22Rv1 (cell line): ENCODE measurements at regions not wholly inside any gene's neighbourhood (a gene's known extent, or its start where the extent isn't known, plus 50 kb on each side); places are given as distances from the start of the nearest gene placed in this dataset.

Source experiments
- ZFX ChIP-seq: fragments of 450-650 bp; IDR thresholded peaks from 2 replicates; pipeline ENCODE4 v1.6.1; 2017; ENCODE audit warnings: antibody characterized with exemption, borderline replicate concordance
- TF ChIP-seq, protein P1 (sequence below): fragments of 450-650 bp; IDR thresholded peaks from 2 replicates; pipeline ENCODE4 v1.5.1; 2017; ENCODE audit warnings: mild to moderate bottlenecking

- TF ChIP-seq, protein P1, sequence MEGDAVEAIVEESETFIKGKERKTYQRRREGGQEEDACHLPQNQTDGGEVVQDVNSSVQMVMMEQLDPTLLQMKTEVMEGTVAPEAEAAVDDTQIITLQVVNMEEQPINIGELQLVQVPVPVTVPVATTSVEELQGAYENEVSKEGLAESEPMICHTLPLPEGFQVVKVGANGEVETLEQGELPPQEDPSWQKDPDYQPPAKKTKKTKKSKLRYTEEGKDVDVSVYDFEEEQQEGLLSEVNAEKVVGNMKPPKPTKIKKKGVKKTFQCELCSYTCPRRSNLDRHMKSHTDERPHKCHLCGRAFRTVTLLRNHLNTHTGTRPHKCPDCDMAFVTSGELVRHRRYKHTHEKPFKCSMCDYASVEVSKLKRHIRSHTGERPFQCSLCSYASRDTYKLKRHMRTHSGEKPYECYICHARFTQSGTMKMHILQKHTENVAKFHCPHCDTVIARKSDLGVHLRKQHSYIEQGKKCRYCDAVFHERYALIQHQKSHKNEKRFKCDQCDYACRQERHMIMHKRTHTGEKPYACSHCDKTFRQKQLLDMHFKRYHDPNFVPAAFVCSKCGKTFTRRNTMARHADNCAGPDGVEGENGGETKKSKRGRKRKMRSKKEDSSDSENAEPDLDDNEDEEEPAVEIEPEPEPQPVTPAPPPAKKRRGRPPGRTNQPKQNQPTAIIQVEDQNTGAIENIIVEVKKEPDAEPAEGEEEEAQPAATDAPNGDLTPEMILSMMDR, result no peak
- no peak for TF ChIP-seq ZFX
Observed at GRCh38 chr20:24816431-24816830, 132.6 kb upstream of the CST7 start.
